Fibroblast of lung (primary cell): ENCODE measurements at regions not wholly inside any gene's neighbourhood (a gene's known extent, or its start where the extent isn't known, plus 50 kb on each side); places are given as distances from the start of the nearest gene placed in this dataset.

Experiments used
- CTCF ChIP-seq, 2 donors: IDR thresholded peaks in 1 of 2; conservative IDR thresholded peaks in 1 of 2; 1 replicate in 1 of 2; 2 replicates in 1 of 2; pipeline ENCODE4 v1.5.1; 2011 to 2012; ENCODE audit warnings: low read length in 2 of 2, control low read depth in 1 of 2, inconsistent platforms in 1 of 2, low read depth in 1 of 2, mild to moderate bottlenecking in 1 of 2
- EZH2 ChIP-seq: IDR thresholded peaks from 2 replicates; pipeline ENCODE4 v1.5.1; 2012; ENCODE audit warnings: low read length, control low read depth, mild to moderate bottlenecking; ENCODE audit errors: missing control alignments

GRCh38 chr6:84525907-84526306 is 238.5 kb downstream of the TBX18 start:
- no peak for TF ChIP-seq CTCF (conservative IDR thresholded peaks at IDR 0.05 in 1 of 2, IDR thresholded peaks at IDR 0.05 in 1 of 2; ENCODE audit: low read depth in 1 of 2, low read length in 2 of 2)
- TF ChIP-seq EZH2: no peak
